Natural killer cell (primary cell): ENCODE measurements at regions not wholly inside any gene's neighbourhood (a gene's known extent, or its start where the extent isn't known, plus 50 kb on each side); places are given as distances from the start of the nearest gene placed in this dataset.
"Not testable (repeated sequence)": the region's sequence is repeated elsewhere in the genome, so short reads cannot be mapped to it uniquely, and the experiment has no call there.

Source experiments
- ATAC-seq, 3 donors: fragments of 150-1000 bp in 2 of 3; fragments of 200-7000 bp in 1 of 3; cut with Tn5 transposase; 1 replicate in 1 of 3; 2 replicates in 2 of 3; pipeline ENCODE4 v1.10.0; 2021; ENCODE audit warnings: mild to moderate bottlenecking in 2 of 3, moderate library complexity in 2 of 3
- DNase-seq, 2 donors: peaks; one replicate each; pipeline versions ENCODE4 v3.0.0 to v3.0.0-alpha.2; 2013 to 2021; ENCODE audit warnings: mixed read lengths in 1 of 2
- H3K27ac ChIP-seq: one replicate; pipeline ENCODE4 v1.5.1; 2013; ENCODE audit warnings: mild to moderate bottlenecking, low read length
- H3K27me3 ChIP-seq: one replicate; pipeline ENCODE4 v1.6.1; 2013; ENCODE audit warnings: low read length; ENCODE audit not compliant: control insufficient read depth, insufficient read depth
- H3K36me3 ChIP-seq: one replicate; pipeline ENCODE4 v1.6.1; 2013; ENCODE audit warnings: low read length; ENCODE audit not compliant: control insufficient read depth, insufficient read depth
- H3K4me1 ChIP-seq: one replicate; pipeline ENCODE4 v1.6.1; 2013; ENCODE audit warnings: low read length; ENCODE audit not compliant: control insufficient read depth, insufficient read depth
- H3K4me3 ChIP-seq: one replicate; pipeline ENCODE4 v1.5.1; 2013; ENCODE audit warnings: low read length
- H3K9me3 ChIP-seq: one replicate; pipeline ENCODE4 v1.6.1; 2013; ENCODE audit warnings: low read length; ENCODE audit not compliant: control insufficient read depth, insufficient read depth
- H3K27ac Mint-ChIP-seq, 2 donors: one replicate each; pipeline ENCODE4 v1.8.0; 2022; ENCODE audit warnings: mild to moderate bottlenecking in 2 of 2, mixed read lengths in 2 of 2, moderate library complexity in 1 of 2
- H3K27me3 Mint-ChIP-seq, 2 donors: one replicate each; pipeline ENCODE4 v1.8.0; 2022; ENCODE audit warnings: low read depth in 2 of 2, mixed read lengths in 2 of 2
- H3K36me3 Mint-ChIP-seq: one replicate; pipeline ENCODE4 v1.8.0; 2022; ENCODE audit warnings: mixed read lengths
- H3K4me1 Mint-ChIP-seq, 2 donors: one replicate each; pipeline ENCODE4 v1.8.0; 2022; ENCODE audit warnings: mixed read lengths in 2 of 2
- H3K4me3 Mint-ChIP-seq: one replicate; pipeline ENCODE4 v1.8.0; 2022; ENCODE audit warnings: mild to moderate bottlenecking, moderate library complexity, mixed read lengths
- H3K9me3 Mint-ChIP-seq, 2 donors: one replicate each; pipeline ENCODE4 v1.8.0; 2022; ENCODE audit warnings: mixed read lengths in 2 of 2
- WGBS: methylation state at CpG from one replicate; pipeline ENCODE4 v1.1.7; 2013; ENCODE audit warnings: missing lambda C conversion rate; ENCODE audit not compliant: insufficient coverage; 5-methylcytosine and 5-hydroxymethylcytosine counted together
- intact Hi-C: fragments of 100-400 bp; cut with micrococcal nuclease; formaldehyde crosslinking; loops from one replicate; pipeline ENCODE4 v1.14.2; 2022
- TF ChIP-seq, protein P1 (sequence below): fragments of 200-600 bp; IDR thresholded peaks from one replicate; pipeline ENCODE4 v1.8.0; 2022; ENCODE audit warnings: antibody characterized with exemption

GRCh38 chr7:51369746-51370145 is 53.1 kb upstream of the COBL start:
- ATAC-seq (no peak), DNase-seq (no peak)
- H3K36me3 ChIP-seq = no peaks in the 10 kb centered on the region
- H3K27ac ChIP-seq = no peak overlapping the region
- H3K27me3 ChIP-seq = no peaks in the 10 kb centered on the region
- Mint-ChIP-seq H3K36me3 (no peaks in the 10 kb centered on the region), H3K4me3 (no peak overlapping the region), H3K27me3 (peaks cover 0 to 4% of the 10 kb centered on the region in 2 donors), H3K27ac (no peak overlapping the region), H3K4me1 (no peaks in the 10 kb centered on the region), H3K9me3 (no peaks in the 10 kb centered on the region)
- TF ChIP-seq, protein P1, sequence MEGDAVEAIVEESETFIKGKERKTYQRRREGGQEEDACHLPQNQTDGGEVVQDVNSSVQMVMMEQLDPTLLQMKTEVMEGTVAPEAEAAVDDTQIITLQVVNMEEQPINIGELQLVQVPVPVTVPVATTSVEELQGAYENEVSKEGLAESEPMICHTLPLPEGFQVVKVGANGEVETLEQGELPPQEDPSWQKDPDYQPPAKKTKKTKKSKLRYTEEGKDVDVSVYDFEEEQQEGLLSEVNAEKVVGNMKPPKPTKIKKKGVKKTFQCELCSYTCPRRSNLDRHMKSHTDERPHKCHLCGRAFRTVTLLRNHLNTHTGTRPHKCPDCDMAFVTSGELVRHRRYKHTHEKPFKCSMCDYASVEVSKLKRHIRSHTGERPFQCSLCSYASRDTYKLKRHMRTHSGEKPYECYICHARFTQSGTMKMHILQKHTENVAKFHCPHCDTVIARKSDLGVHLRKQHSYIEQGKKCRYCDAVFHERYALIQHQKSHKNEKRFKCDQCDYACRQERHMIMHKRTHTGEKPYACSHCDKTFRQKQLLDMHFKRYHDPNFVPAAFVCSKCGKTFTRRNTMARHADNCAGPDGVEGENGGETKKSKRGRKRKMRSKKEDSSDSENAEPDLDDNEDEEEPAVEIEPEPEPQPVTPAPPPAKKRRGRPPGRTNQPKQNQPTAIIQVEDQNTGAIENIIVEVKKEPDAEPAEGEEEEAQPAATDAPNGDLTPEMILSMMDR = no peak
- 13% methylated on average over 2 of the region's 3 CpGs for WGBS
- no peak overlapping the region for H3K4me3 ChIP-seq
- H3K9me3 ChIP-seq = no peaks in the 10 kb centered on the region
- no peaks in the 10 kb centered on the region for H3K4me1 ChIP-seq
- intact Hi-C loops = no loop called here

- H3K4me1 Mint-ChIP-seq, H3K36me3 ChIP-seq, H3K27ac ChIP-seq, H3K27me3 ChIP-seq, intact Hi-C loops, H3K9me3 ChIP-seq, ATAC-seq, H3K4me3 Mint-ChIP-seq, DNase-seq, H3K9me3 Mint-ChIP-seq, H3K36me3 Mint-ChIP-seq, H3K4me1 ChIP-seq, H3K27ac Mint-ChIP-seq, H3K4me3 ChIP-seq, H3K27me3 Mint-ChIP-seq: not testable (repeated sequence)
- WGBS = 54% methylated on average over 3 of the region's 3 CpGs
Measured at GRCh38 chr7:51369228-51369627, 52.6 kb upstream of the COBL start.

- H3K4me3 Mint-ChIP-seq = no peak overlapping the region
- H3K9me3 Mint-ChIP-seq = peaks cover 0 to 2% of the 10 kb centered on the region in 2 donors
- ATAC-seq (no peak), DNase-seq (no peak)
- H3K36me3 Mint-ChIP-seq = no peaks in the 10 kb centered on the region
- Histone ChIP-seq H3K27ac (no peak overlapping the region), H3K36me3 (no peaks in the 10 kb centered on the region), H3K4me1 (no peaks in the 10 kb centered on the region), H3K27me3 (no peaks in the 10 kb centered on the region), H3K9me3 (no peaks in the 10 kb centered on the region), H3K4me3 (no peak overlapping the region)
- H3K27ac Mint-ChIP-seq = no peak overlapping the region
- H3K27me3 Mint-ChIP-seq = peaks cover 0 to 4% of the 10 kb centered on the region in 2 donors
- TF ChIP-seq, protein P1 = no peak
- intact Hi-C loops = no loop called here
- H3K4me1 Mint-ChIP-seq = no peaks in the 10 kb centered on the region
- 73% methylated on average over 1 of the region's 1 CpG for WGBS
Measured at GRCh38 chr7:51368334-51368733, 51.7 kb upstream of the COBL start.

DNA sequence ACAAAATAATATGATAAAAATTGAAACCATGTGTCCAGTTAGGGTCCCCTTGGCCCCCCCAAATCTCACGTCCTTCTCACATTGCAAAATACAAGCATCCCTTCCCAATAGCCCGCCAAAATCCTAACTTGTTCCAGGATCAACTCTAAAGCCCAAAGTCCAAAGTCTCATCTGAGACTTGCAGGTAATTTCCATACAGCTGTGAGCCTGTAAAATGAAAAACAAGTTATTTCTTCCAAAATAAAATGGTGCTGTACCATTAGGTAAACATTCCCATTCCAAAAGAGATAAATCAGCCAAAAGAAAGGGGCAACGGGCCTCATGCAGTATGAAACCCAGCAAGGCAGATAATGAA is 51.0 kb upstream of the COBL start:
- Histone ChIP-seq H3K27me3 (no peaks in the 10 kb centered on the region), H3K36me3 (no peaks in the 10 kb centered on the region), H3K27ac (no peak overlapping the region), H3K4me1 (no peaks in the 10 kb centered on the region), H3K4me3 (no peak overlapping the region), H3K9me3 (no peaks in the 10 kb centered on the region)
- DNase-seq (no peak), ATAC-seq (no peak)
- TF ChIP-seq, protein P1 = no peak
- Mint-ChIP-seq H3K27me3 (peaks cover 0 to 4% of the 10 kb centered on the region in 2 donors), H3K27ac (no peak overlapping the region), H3K4me1 (peaks cover 0 to 3% of the 10 kb centered on the region in 2 donors), H3K36me3 (no peaks in the 10 kb centered on the region), H3K4me3 (no peak overlapping the region), H3K9me3 (peaks cover 3 to 4% of the 10 kb centered on the region in 2 donors)
- intact Hi-C loops = loop anchor here (2.0 kb wide), 1 partner anchor 205 kb away; no protein-coding TSS in a partner anchor
- 59% methylated on average over 3 of the region's 3 CpGs for WGBS
